ENCODE measurements at regions not wholly inside any gene's neighbourhood (a gene's known extent, or its start where the extent isn't known, plus 50 kb on each side); places are given as distances from the start of the nearest gene placed in this dataset.

DNA sequence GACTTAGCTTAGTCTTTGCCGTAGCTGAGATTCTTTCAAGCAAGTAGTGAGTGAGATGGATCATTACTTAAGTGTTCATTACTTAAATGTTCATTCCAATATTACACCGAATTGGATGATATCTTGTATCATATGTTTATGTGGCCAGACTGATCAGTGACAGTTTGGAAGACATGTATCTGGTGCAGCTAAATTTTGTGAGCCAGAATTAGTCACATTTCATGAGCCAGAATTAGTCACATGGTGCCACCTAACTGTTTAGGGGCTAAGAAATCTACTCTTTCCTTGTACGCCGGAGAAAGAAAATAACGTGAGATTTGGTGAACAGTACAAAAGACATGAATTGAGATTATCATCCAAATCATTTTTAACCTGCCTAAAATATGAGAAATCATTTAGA lies 355.6 kb downstream of the USP25 start:
- Mint-ChIP-seq H3K27me3 (no peaks in the 10 kb centered on the region), H3K4me3 (no peak overlapping the region), H3K9me3 (no peaks in the 10 kb centered on the region), H3K36me3 (ENCODE audit: low read depth) (no peaks in the 10 kb centered on the region), H3K4me1 (ENCODE audit: low read depth) (no peaks in the 10 kb centered on the region), H3K27ac (no peak overlapping the region)
- ChIA-PET POLR2A (no interaction called here), CTCF (interaction anchor here (1.9 kb wide), 1 partner anchor 245 kb away, joined by 7 read pairs; no protein-coding TSS in a partner anchor)
- intact Hi-C loops (cut with micrococcal nuclease), result loop anchor here (10.0 kb wide), 1 partner anchor 249 kb away; no protein-coding TSS in a partner anchor
- TF ChIP-seq, protein P1, sequence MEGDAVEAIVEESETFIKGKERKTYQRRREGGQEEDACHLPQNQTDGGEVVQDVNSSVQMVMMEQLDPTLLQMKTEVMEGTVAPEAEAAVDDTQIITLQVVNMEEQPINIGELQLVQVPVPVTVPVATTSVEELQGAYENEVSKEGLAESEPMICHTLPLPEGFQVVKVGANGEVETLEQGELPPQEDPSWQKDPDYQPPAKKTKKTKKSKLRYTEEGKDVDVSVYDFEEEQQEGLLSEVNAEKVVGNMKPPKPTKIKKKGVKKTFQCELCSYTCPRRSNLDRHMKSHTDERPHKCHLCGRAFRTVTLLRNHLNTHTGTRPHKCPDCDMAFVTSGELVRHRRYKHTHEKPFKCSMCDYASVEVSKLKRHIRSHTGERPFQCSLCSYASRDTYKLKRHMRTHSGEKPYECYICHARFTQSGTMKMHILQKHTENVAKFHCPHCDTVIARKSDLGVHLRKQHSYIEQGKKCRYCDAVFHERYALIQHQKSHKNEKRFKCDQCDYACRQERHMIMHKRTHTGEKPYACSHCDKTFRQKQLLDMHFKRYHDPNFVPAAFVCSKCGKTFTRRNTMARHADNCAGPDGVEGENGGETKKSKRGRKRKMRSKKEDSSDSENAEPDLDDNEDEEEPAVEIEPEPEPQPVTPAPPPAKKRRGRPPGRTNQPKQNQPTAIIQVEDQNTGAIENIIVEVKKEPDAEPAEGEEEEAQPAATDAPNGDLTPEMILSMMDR (IDR thresholded peaks at IDR 0.05), result no peak
- DNase-seq, result no peak
- ATAC-seq, result no peak

DNA sequence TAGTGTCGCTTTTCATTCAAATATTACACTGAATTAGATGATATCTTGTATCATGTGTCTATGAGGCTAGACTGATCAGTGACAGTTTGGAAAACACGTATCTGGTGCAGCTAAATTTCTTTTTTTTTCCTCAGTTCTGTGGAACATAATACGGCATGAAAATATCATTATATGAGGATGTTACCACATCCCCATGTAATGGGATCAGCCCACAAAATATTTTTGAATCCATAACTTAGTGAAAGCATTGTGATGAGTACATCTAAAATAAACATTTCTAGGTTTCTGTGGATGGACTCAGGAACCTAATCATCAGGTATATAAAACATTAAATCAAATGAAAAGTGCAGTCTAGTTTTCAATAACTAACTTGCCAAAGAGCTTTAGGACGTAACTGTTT lies 356.3 kb downstream of the USP25 start:
- Mint-ChIP-seq H3K36me3 (ENCODE audit: low read depth) (no peaks in the 10 kb centered on the region), H3K27ac (no peak overlapping the region), H3K27me3 (no peaks in the 10 kb centered on the region), H3K4me1 (ENCODE audit: low read depth) (no peaks in the 10 kb centered on the region), H3K4me3 (no peak overlapping the region), H3K9me3 (no peaks in the 10 kb centered on the region)
- no peak for ATAC-seq
- intact Hi-C loops (cut with micrococcal nuclease), result loop anchor here (10.0 kb wide), 1 partner anchor 249 kb away; no protein-coding TSS in a partner anchor
- no peak for DNase-seq
- ChIA-PET POLR2A (no interaction called here), CTCF (interaction anchor here (1.9 kb wide), 1 partner anchor 244 kb away, joined by 7 read pairs; no protein-coding TSS in a partner anchor)
- TF ChIP-seq, protein P1 (IDR thresholded peaks at IDR 0.05), result no peak

DNA sequence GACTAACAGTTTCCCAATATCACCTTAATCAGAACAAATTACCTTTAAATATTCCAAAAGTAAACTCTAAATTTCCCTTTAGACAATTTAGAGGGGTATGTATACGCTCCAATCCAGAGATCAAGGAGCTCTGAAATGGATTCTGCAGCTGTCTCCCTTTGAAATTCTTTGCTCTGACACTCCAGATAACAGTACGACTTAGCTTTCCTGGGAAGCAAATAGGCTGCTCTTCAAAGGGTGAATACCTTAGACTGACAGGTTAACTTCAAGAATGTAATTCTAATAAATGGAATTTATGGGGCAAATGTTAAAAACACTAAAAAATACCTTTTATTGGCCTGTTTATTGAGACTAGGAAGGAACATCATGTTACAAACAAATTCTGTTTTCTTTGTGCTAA lies 357.2 kb downstream of the USP25 start:
- TF ChIP-seq, protein P1 (IDR thresholded peaks at IDR 0.05), result no peak
- intact Hi-C loops (cut with micrococcal nuclease), result loop anchor here (10.0 kb wide), 1 partner anchor 248 kb away; no protein-coding TSS in a partner anchor
- CTCF ChIA-PET, result interaction anchor here (1.9 kb wide), 1 partner anchor 243 kb away, joined by 7 read pairs; no protein-coding TSS in a partner anchor

DNA sequence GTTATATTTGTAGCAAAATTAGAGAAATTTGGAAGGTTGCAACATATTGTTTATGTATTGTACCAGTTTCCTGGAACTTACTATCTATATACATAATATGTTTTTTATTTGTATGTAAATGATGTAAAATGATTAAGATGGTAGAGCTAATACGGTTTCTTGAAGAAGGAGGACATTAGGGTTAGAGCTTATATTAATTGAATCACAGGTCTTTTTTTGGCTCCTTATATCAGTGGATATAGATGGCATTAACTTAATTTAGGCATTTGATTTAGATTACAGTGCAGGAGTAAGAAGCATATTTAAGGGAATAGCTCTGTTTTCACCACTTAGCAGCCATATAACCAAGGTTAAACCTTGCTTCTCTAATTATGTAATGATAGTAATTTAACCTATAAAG lies 357.7 kb downstream of the USP25 start:
- H3K27me3 Mint-ChIP-seq, result no peaks in the 10 kb centered on the region
- H3K4me1 Mint-ChIP-seq (ENCODE audit: low read depth), result no peaks in the 10 kb centered on the region
- no peak overlapping the region for H3K27ac Mint-ChIP-seq
- no peak for DNase-seq
- POLR2A ChIA-PET, result no interaction called here
- no peaks in the 10 kb centered on the region for H3K36me3 Mint-ChIP-seq (ENCODE audit: low read depth)
- no peak overlapping the region for H3K4me3 Mint-ChIP-seq
- intact Hi-C loops (cut with micrococcal nuclease), result loop anchor here (10.0 kb wide), 1 partner anchor 247 kb away; no protein-coding TSS in a partner anchor
- H3K9me3 Mint-ChIP-seq, result no peaks in the 10 kb centered on the region
- CTCF ChIA-PET, result no interaction called here
- no peak for ATAC-seq
- TF ChIP-seq, protein P1 (IDR thresholded peaks at IDR 0.05), result no peak

More for the DNA sequence above, 357.2 kb downstream of the USP25 start:
- Mint-ChIP-seq H3K4me3 (no peak overlapping the region), H3K36me3 (ENCODE audit: low read depth) (no peaks in the 10 kb centered on the region), H3K9me3 (no peaks in the 10 kb centered on the region), H3K27ac (no peak overlapping the region), H3K4me1 (ENCODE audit: low read depth) (no peaks in the 10 kb centered on the region), H3K27me3 (no peaks in the 10 kb centered on the region)
- ATAC-seq (no peak), DNase-seq (no peak)
- POLR2A ChIA-PET, result no interaction called here

DNA sequence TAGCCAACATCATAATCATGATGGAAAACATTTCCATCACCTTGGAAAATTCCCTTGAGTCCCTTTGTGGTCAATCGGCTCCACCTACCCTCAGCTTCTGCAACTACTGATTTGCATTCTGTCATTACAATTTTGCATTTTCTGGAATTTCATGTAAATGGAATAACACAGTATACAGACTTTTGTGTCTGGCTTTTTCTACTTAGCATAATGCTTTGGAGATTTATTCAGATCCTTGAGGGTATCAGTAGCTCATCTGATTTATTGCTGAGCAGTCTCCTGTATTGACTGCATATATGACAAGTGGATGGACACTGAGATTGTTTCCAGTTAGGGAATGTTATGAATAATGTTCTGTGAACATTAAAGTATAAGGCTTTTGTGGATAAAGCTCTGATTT lies 358.3 kb downstream of the USP25 start:
- Mint-ChIP-seq H3K27ac (no peak overlapping the region), H3K9me3 (no peaks in the 10 kb centered on the region), H3K4me3 (no peak overlapping the region), H3K27me3 (no peaks in the 10 kb centered on the region), H3K36me3 (ENCODE audit: low read depth) (no peaks in the 10 kb centered on the region), H3K4me1 (ENCODE audit: low read depth) (no peaks in the 10 kb centered on the region)
- intact Hi-C loops (cut with micrococcal nuclease), result loop anchor here (10.0 kb wide), 1 partner anchor 247 kb away; no protein-coding TSS in a partner anchor
- DNase-seq, result no peak
- ChIA-PET POLR2A (no interaction called here), CTCF (no interaction called here)
- no peak for ATAC-seq
- TF ChIP-seq, protein P1 (IDR thresholded peaks at IDR 0.05), result no peak
